ENCODE measurements at regions not wholly inside any gene's neighbourhood (a gene's known extent, or its start where the extent isn't known, plus 50 kb on each side); places are given as distances from the start of the nearest gene placed in this dataset.

GRCh38 chr5:74382987-74383593 is 257.4 kb downstream of the ENC1 start:
- TF ChIP-seq TAF1 (IDR thresholded peaks at IDR 0.05; ENCODE audit: borderline replicate concordance, low read depth, low read length) (no peak), POLR2A (IDR thresholded peaks at IDR 0.05; ENCODE audit: low read depth, low read length) (no peak), POLR2AphosphoS5 (IDR thresholded peaks at IDR 0.05; ENCODE audit: low read depth, low read length) (no peak)
